Endothelial cell of umbilical vein (primary cell): ENCODE measurements at regions not wholly inside any gene's neighbourhood (a gene's known extent, or its start where the extent isn't known, plus 50 kb on each side); places are given as distances from the start of the nearest gene placed in this dataset.

Experiments used
- BruUV-seq: library from RNA; stranded (reverse); fragments of 400-500 nt; replicated peaks from 2 replicates; lab custom pipeline; 2021; lab: Mats Ljungman, UMichigan
- CTCF ChIA-PET: fragments of 300-600, 350-600 bp; sonication (Branson Sonifier 250); formaldehyde crosslinking; loops from one replicate; lab custom pipeline; 2021; ENCODE audit warnings: antibody characterized with exemption, inconsistent platforms; lab: Charles Lee
- POLR2A ChIA-PET: fragments of 300-600, 350-600 bp; sonication (Branson Sonifier 250); formaldehyde crosslinking; loops from one replicate; lab custom pipeline; 2021; ENCODE audit warnings: antibody characterized with exemption, inconsistent platforms; lab: Charles Lee
- DNase-seq: peaks from one replicate; pipeline ENCODE4 v3.0.0-alpha.2; 2011; ENCODE audit warnings: low read depth, low spot score
- FAIRE-seq: peaks from 2 replicates; lab custom pipeline; 2011; peaks lifted over from hg19 to GRCh38; lab: Jason Lieb, UNC
- H2AFZ ChIP-seq: 2 replicates; pipeline ENCODE4 v1.6.0; 2012; ENCODE audit warnings: low read depth, low read length, control low read depth, inconsistent platforms
- H3K27ac ChIP-seq: 2 replicates; pipeline ENCODE4 v1.5.1; 2011; ENCODE audit warnings: low read depth, mild to moderate bottlenecking, control low read depth, low read length, moderate library complexity; ENCODE audit not compliant: insufficient read depth
- H3K27me3 ChIP-seq, 2 experiments: 2 replicates each; pipeline versions ENCODE4 v1.6.0 to v1.6.1; 2011; ENCODE audit warnings: low read length in 2 of 2, mixed read lengths in 1 of 2; ENCODE audit not compliant: control insufficient read depth in 2 of 2, insufficient read depth in 2 of 2
- H3K36me3 ChIP-seq, 2 experiments: 2 replicates in 1 of 2; 3 replicates in 1 of 2; pipeline ENCODE4 v1.5.1; 2011; ENCODE audit warnings: low read length in 2 of 2, mild to moderate bottlenecking in 1 of 2, moderate library complexity in 1 of 2; ENCODE audit not compliant: control insufficient read depth in 2 of 2, insufficient read depth in 2 of 2; ENCODE audit errors: extremely low read depth in 1 of 2
- H3K4me1 ChIP-seq: 3 replicates; pipeline ENCODE4 v1.5.1; 2011; ENCODE audit warnings: mild to moderate bottlenecking, low read length; ENCODE audit not compliant: control insufficient read depth, insufficient read depth; ENCODE audit errors: extremely low read depth
- H3K4me2 ChIP-seq: 2 replicates; pipeline ENCODE4 v1.6.1; 2011; ENCODE audit warnings: low read length, control low read depth, mixed read lengths; ENCODE audit not compliant: insufficient read depth
- H3K4me3 ChIP-seq, 3 experiments: fragments of 200-600 bp in 1 of 3; sonication (generic), shearing (Covaris generic) in 1 of 3; replicated peaks in 1 of 3; 2 replicates each; pipeline ENCODE4 v1.5.1; 2011 to 2016; ENCODE audit warnings: control low read depth in 3 of 3, low read length in 3 of 3, mild to moderate bottlenecking in 2 of 3, inconsistent platforms in 1 of 3, low read depth in 1 of 3, moderate library complexity in 1 of 3; ENCODE audit not compliant: insufficient read depth in 1 of 3
- H3K79me2 ChIP-seq: 2 replicates; pipeline ENCODE4 v1.6.0; 2012; ENCODE audit warnings: low read length, inconsistent platforms; ENCODE audit not compliant: control insufficient read depth, insufficient read depth
- H3K9ac ChIP-seq: replicated peaks from 2 replicates; pipeline ENCODE3; 2011; ENCODE audit warnings: low read length, control low read depth; ENCODE audit not compliant: insufficient read depth; ENCODE audit errors: extremely low read depth
- H3K9me1 ChIP-seq: replicated peaks from 3 replicates; pipeline ENCODE4 v1.6.0; 2011; ENCODE audit warnings: mild to moderate bottlenecking, low read length; ENCODE audit not compliant: control insufficient read depth, insufficient read depth; ENCODE audit errors: extremely low read depth
- H3K9me3 ChIP-seq: replicated peaks from 2 replicates; pipeline ENCODE4 v1.5.1; 2012; ENCODE audit warnings: low read length, inconsistent platforms; ENCODE audit not compliant: control insufficient read depth, insufficient read depth
- H4K20me1 ChIP-seq: replicated peaks from 2 replicates; pipeline ENCODE3; 2011; ENCODE audit warnings: mild to moderate bottlenecking, low read length; ENCODE audit not compliant: control insufficient read depth, insufficient read depth; ENCODE audit errors: extremely low read depth
- EZH2 ChIP-seq: IDR thresholded peaks from 2 replicates; pipeline ENCODE4 v1.6.1; 2012; ENCODE audit warnings: borderline replicate concordance, low read depth, mild to moderate bottlenecking, moderate library complexity, low read length, inconsistent platforms; ENCODE audit not compliant: severe bottlenecking
- FOS ChIP-seq: IDR thresholded peaks from 2 replicates; pipeline ENCODE4 v1.6.1; 2011; ENCODE audit warnings: mild to moderate bottlenecking, low read length, moderate library complexity, borderline replicate concordance; ENCODE audit not compliant: insufficient read depth
- GATA2 ChIP-seq: IDR thresholded peaks from 2 replicates; pipeline ENCODE4 v1.7.0; 2011; ENCODE audit warnings: low read depth, mild to moderate bottlenecking, moderate library complexity, mixed read lengths, low read length; ENCODE audit not compliant: insufficient read length, insufficient read depth
- JUN ChIP-seq: IDR thresholded peaks from 2 replicates; pipeline ENCODE4 v1.6.1; 2011; ENCODE audit warnings: borderline replicate concordance, low read depth; ENCODE audit not compliant: insufficient read length, insufficient read depth
- MYC ChIP-seq: IDR thresholded peaks from one replicate; pipeline ENCODE4 v1.6.1; 2011; ENCODE audit warnings: mild to moderate bottlenecking, low read depth, low read length
- POLR2A ChIP-seq: IDR thresholded peaks from 2 replicates; pipeline ENCODE4 v1.6.1; 2012; ENCODE audit warnings: low read depth, mild to moderate bottlenecking, control low read depth, low read length
- POLR2AphosphoS5 ChIP-seq: IDR thresholded peaks from 2 replicates; pipeline ENCODE4 v1.6.1; 2012; ENCODE audit warnings: low read depth, mild to moderate bottlenecking, control low read depth, low read length, moderate library complexity; ENCODE audit not compliant: insufficient read depth
- dilution Hi-C: fragments of 300-500 bp; cut with MboI; formaldehyde crosslinking; loops from one replicate; pipeline ENCODE4 v1.15.0; 2019; ENCODE audit warnings: low sequenced_read_pairs; ENCODE audit not compliant: extremely low pct_ligation_motif_present
- intact Hi-C: fragments of 100-400 bp; cut with micrococcal nuclease; formaldehyde crosslinking; loops from one replicate; pipeline ENCODE4 v1.10.0; 2022
- TF ChIP-seq, protein P1 (sequence below): IDR thresholded peaks from 2 replicates; pipeline ENCODE4 v1.6.1; 2011; ENCODE audit not compliant: insufficient read depth, insufficient read length
- TF ChIP-seq, protein P2 (sequence below), 2 donors: IDR thresholded peaks; 1 replicate in 1 of 2; 2 replicates in 1 of 2; pipeline ENCODE4 v1.5.1; 2011; ENCODE audit warnings: low read length in 2 of 2, mild to moderate bottlenecking in 2 of 2, moderate library complexity in 2 of 2, control low read depth in 1 of 2, inconsistent platforms in 1 of 2, low read depth in 1 of 2; ENCODE audit not compliant: insufficient read depth in 1 of 2; ENCODE audit errors: extremely low read depth in 1 of 2

DNA sequence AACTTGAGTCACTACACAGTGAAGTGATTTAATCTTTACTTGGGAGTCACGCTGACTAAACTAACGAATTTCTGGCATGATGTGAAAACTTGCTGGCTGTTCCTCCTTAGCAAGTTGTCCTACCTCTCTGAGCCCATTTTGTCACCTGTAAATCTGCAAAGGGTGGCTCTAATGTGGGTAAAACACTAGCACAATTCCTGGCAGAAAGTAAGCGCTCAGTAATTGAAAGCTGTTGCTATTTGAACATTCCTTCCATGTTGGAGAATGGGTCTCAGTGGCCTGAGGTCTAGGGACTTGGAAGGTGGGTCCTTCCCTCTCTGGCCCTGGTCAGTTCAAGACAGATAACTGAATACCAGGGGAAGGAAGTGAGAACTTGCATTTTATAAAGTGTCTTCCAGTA is 309.0 kb upstream of the PROX1 start:
- intact Hi-C loops (no loop called here), dilution Hi-C loops (no loop called here)
- no peak overlapping the region for H3K9ac ChIP-seq
- no peak for FAIRE-seq
- no peaks in the 10 kb centered on the region for H3K27me3 ChIP-seq
- H3K27ac ChIP-seq: no peak overlapping the region
- DNase-seq: no peak
- H3K9me1 ChIP-seq: no peaks in the 10 kb centered on the region
- TF ChIP-seq MYC: no peak
- TF ChIP-seq, protein P1, sequence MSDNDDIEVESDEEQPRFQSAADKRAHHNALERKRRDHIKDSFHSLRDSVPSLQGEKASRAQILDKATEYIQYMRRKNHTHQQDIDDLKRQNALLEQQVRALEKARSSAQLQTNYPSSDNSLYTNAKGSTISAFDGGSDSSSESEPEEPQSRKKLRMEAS: no peak
- no peak for TF ChIP-seq JUN
- no peak for TF ChIP-seq FOS
- TF ChIP-seq EZH2: no peak
- TF ChIP-seq GATA2: no peak
- no peak for TF ChIP-seq POLR2A
- TF ChIP-seq POLR2AphosphoS5: no peak
- TF ChIP-seq, protein P2, sequence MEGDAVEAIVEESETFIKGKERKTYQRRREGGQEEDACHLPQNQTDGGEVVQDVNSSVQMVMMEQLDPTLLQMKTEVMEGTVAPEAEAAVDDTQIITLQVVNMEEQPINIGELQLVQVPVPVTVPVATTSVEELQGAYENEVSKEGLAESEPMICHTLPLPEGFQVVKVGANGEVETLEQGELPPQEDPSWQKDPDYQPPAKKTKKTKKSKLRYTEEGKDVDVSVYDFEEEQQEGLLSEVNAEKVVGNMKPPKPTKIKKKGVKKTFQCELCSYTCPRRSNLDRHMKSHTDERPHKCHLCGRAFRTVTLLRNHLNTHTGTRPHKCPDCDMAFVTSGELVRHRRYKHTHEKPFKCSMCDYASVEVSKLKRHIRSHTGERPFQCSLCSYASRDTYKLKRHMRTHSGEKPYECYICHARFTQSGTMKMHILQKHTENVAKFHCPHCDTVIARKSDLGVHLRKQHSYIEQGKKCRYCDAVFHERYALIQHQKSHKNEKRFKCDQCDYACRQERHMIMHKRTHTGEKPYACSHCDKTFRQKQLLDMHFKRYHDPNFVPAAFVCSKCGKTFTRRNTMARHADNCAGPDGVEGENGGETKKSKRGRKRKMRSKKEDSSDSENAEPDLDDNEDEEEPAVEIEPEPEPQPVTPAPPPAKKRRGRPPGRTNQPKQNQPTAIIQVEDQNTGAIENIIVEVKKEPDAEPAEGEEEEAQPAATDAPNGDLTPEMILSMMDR (IDR thresholded peaks at IDR 0.05; ENCODE audit: extremely low read depth in 1 of 2, insufficient read depth in 1 of 2, low read depth in 1 of 2, low read length in 2 of 2): no peak
- H4K20me1 ChIP-seq: no peaks in the 10 kb centered on the region
- H3K4me1 ChIP-seq: no peaks in the 10 kb centered on the region
- ChIA-PET POLR2A (no interaction called here), CTCF (no interaction called here)
- H3K4me3 ChIP-seq: no peak overlapping the region
- no TSS peak for BruUV-seq
- H3K79me2 ChIP-seq: no peaks in the 10 kb centered on the region
- H2AFZ ChIP-seq: no peak overlapping the region
- H3K36me3 ChIP-seq: no peaks in the 10 kb centered on the region
- H3K4me2 ChIP-seq: no peak overlapping the region
- H3K9me3 ChIP-seq: no peaks in the 10 kb centered on the region
